HCT116 (cell line): ENCODE measurements at regions not wholly inside any gene's neighbourhood (a gene's known extent, or its start where the extent isn't known, plus 50 kb on each side); places are given as distances from the start of the nearest gene placed in this dataset.

ENCODE experiments used
- ATAC-seq: fragments of 200-7000 bp; cut with Tn5 transposase; 2 replicates; pipeline ENCODE4 v1.9.1; 2020; ENCODE audit warnings: mild to moderate bottlenecking, moderate library complexity
- BruUV-seq: library from RNA; stranded (reverse); fragments of 400-500 nt; replicated peaks from 2 replicates; lab custom pipeline; 2021; lab: Mats Ljungman, UMichigan
- CTCF ChIA-PET: fragments of 300-600 bp; sonication (Branson Sonifier 250); formaldehyde crosslinking; loops from one replicate; lab custom pipeline; 2021; ENCODE audit warnings: antibody characterized with exemption; lab: Charles Lee
- POLR2A ChIA-PET: fragments of 300-600, 350-600 bp; sonication (Branson Sonifier 250); formaldehyde crosslinking; loops from one replicate; lab custom pipeline; 2021; ENCODE audit warnings: antibody characterized with exemption; lab: Charles Lee
- RAD21 ChIA-PET, 2 experiments: fragments of 300-600 bp; sonication (Branson Sonifier 250); formaldehyde crosslinking; loops; one replicate each; lab custom pipeline; 2023; ENCODE audit warnings: low total read pairs in 2 of 2; ENCODE audit not compliant: uncharacterized antibody in 2 of 2, unreplicated experiment in 2 of 2, low non-redundant PET in 1 of 2; lab: Charles Lee
- DNase-seq: peaks from one replicate; pipeline ENCODE4 v3.0.0-alpha.2; 2010; ENCODE audit warnings: low read depth, low spot score
- H2AFZ ChIP-seq: fragments of 200-600 bp; shearing (Covaris generic), sonication (generic); 2 replicates; pipeline ENCODE4 v1.6.1; 2017; ENCODE audit warnings: low read depth, mixed run types, mixed read lengths, antibody characterized with exemption, low read length; ENCODE audit not compliant: poor library complexity, severe bottlenecking
- H3K27ac ChIP-seq: 2 replicates; pipeline ENCODE4 v1.5.1; 2012; ENCODE audit warnings: low read depth, low read length
- H3K27me3 ChIP-seq: fragments of 200-600 bp; sonication (generic); 2 replicates; pipeline ENCODE4 v1.6.1; 2016; ENCODE audit warnings: mixed run types, low read length, mixed read lengths; ENCODE audit not compliant: insufficient read depth
- H3K36me3 ChIP-seq, 2 experiments: fragments of 200-500 bp in 1 of 2; fragments of 200-600 bp in 1 of 2; sonication (Bioruptor generic) in 1 of 2; sonication (generic) in 1 of 2; 2 replicates each; pipeline versions ENCODE4 v1.5.1 to v1.6.1; 2014 to 2016; ENCODE audit warnings: low read length in 2 of 2, inconsistent platforms in 1 of 2, mixed read lengths in 1 of 2, mixed run types in 1 of 2; ENCODE audit not compliant: insufficient read depth in 2 of 2, control insufficient read depth in 1 of 2
- H3K4me1 ChIP-seq, 2 experiments: fragments of 200-600 bp in 1 of 2; sonication (generic) in 1 of 2; 2 replicates each; pipeline versions ENCODE4 v1.5.1 to v1.6.1; 2012 to 2017; ENCODE audit warnings: low read length in 2 of 2, inconsistent platforms in 1 of 2, mild to moderate bottlenecking in 1 of 2, mixed read lengths in 1 of 2, mixed run types in 1 of 2, moderate library complexity in 1 of 2; ENCODE audit not compliant: insufficient read depth in 2 of 2, control insufficient read depth in 1 of 2
- H3K4me2 ChIP-seq: fragments of 200-600 bp; sonication (generic); 2 replicates; pipeline ENCODE4 v1.6.1; 2017; ENCODE audit warnings: mixed run types, low read length, mixed read lengths
- H3K4me3 ChIP-seq, 2 experiments: fragments of 200-600 bp in 1 of 2; sonication (generic) in 1 of 2; replicated peaks in 1 of 2; 2 replicates each; pipeline ENCODE4 v1.5.1; 2011 to 2016; ENCODE audit warnings: low read length in 2 of 2, control low read depth in 1 of 2, low read depth in 1 of 2, mild to moderate bottlenecking in 1 of 2, mixed read lengths in 1 of 2, mixed run types in 1 of 2
- H3K79me2 ChIP-seq: fragments of 200-600 bp; sonication (generic); 2 replicates; pipeline ENCODE4 v1.6.1; 2017; ENCODE audit warnings: mild to moderate bottlenecking, mixed run types, low read length, moderate library complexity, mixed read lengths; ENCODE audit not compliant: insufficient read depth
- H3K9ac ChIP-seq: fragments of 200-600 bp; sonication (generic); 2 replicates; pipeline ENCODE4 v1.6.1; 2016; ENCODE audit warnings: low read length, mixed read lengths
- H3K9me2 ChIP-seq: fragments of 200-600 bp; sonication (generic), shearing (Covaris generic); 2 replicates; pipeline ENCODE4 v1.6.1; 2017; ENCODE audit warnings: mixed run types, mild to moderate bottlenecking, moderate library complexity; ENCODE audit not compliant: insufficient read depth
- H3K9me3 ChIP-seq, 2 experiments: fragments of 200-500 bp in 1 of 2; fragments of 200-600 bp in 1 of 2; sonication (Bioruptor generic) in 1 of 2; sonication (generic) in 1 of 2; 2 replicates each; pipeline ENCODE4 v1.6.1; 2014 to 2017; ENCODE audit warnings: low read length in 2 of 2, mixed read lengths in 2 of 2, inconsistent platforms in 1 of 2, low read depth in 1 of 2, mild to moderate bottlenecking in 1 of 2, mixed run types in 1 of 2, moderate library complexity in 1 of 2; ENCODE audit not compliant: control insufficient read depth in 1 of 2, insufficient read depth in 1 of 2
- H4K20me1 ChIP-seq: fragments of 200-600 bp; sonication (generic), shearing (Covaris generic); 2 replicates; pipeline ENCODE4 v1.6.1; 2017; ENCODE audit warnings: mixed run types, mild to moderate bottlenecking, moderate library complexity; ENCODE audit not compliant: insufficient read depth
- CBX3 ChIP-seq: IDR thresholded peaks from 2 replicates; pipeline ENCODE4 v1.6.1; 2012; ENCODE audit warnings: low read depth
- CEBPB ChIP-seq: IDR thresholded peaks from 2 replicates; pipeline ENCODE4 v1.6.1; 2012; ENCODE audit warnings: low read depth
- CTCF ChIP-seq, 3 experiments: fragments of 200-600 bp in 1 of 3; sonication (generic) in 1 of 3; IDR thresholded peaks in 2 of 3; conservative IDR thresholded peaks in 1 of 3; 2 replicates each; pipeline ENCODE4 v1.5.1; 2012 to 2017; ENCODE audit warnings: low read depth in 2 of 3, low read length in 2 of 3, antibody characterized with exemption in 1 of 3, borderline replicate concordance in 1 of 3, control low read depth in 1 of 3, mild to moderate bottlenecking in 1 of 3, mixed read lengths in 1 of 3, mixed run types in 1 of 3, moderate library complexity in 1 of 3; ENCODE audit not compliant: insufficient read depth in 1 of 3
- EZH2 ChIP-seq: fragments of 200-600 bp; sonication (generic); IDR thresholded peaks from 2 replicates; pipeline ENCODE4 v1.6.1; 2017; ENCODE audit warnings: antibody characterized with exemption, mixed run types
- JUND ChIP-seq: IDR thresholded peaks from 2 replicates; pipeline ENCODE4 v1.6.1; 2012
- MAX ChIP-seq: IDR thresholded peaks from 2 replicates; pipeline ENCODE4 v1.6.1; 2012
- POLR2A ChIP-seq: IDR thresholded peaks from 2 replicates; pipeline ENCODE4 v1.7.0; 2011; ENCODE audit warnings: borderline replicate concordance; ENCODE audit not compliant: insufficient read depth, insufficient read length; ENCODE audit errors: extremely low read depth
- POLR2AphosphoS5 ChIP-seq: IDR thresholded peaks from 2 replicates; pipeline ENCODE4 v1.6.1; 2011; ENCODE audit warnings: mild to moderate bottlenecking, low read depth, low read length, moderate library complexity
- RAD21 ChIP-seq: IDR thresholded peaks from 2 replicates; pipeline ENCODE4 v1.6.1; 2012; ENCODE audit warnings: low read depth, mild to moderate bottlenecking
- SIN3A ChIP-seq: IDR thresholded peaks from 2 replicates; pipeline ENCODE4 v1.6.1; 2012; ENCODE audit warnings: low read depth
- SP1 ChIP-seq: IDR thresholded peaks from 2 replicates; pipeline ENCODE4 v1.6.1; 2012; ENCODE audit warnings: low read depth
- SRF ChIP-seq: IDR thresholded peaks from 2 replicates; pipeline ENCODE4 v1.6.1; 2012; ENCODE audit warnings: low read depth
- TCF7L2 ChIP-seq: IDR thresholded peaks from 2 replicates; pipeline ENCODE4 v1.7.0; 2011; ENCODE audit warnings: borderline replicate concordance, inconsistent platforms; ENCODE audit not compliant: insufficient read depth, insufficient read length; ENCODE audit errors: extremely low read depth
- YY1 ChIP-seq: IDR thresholded peaks from 2 replicates; pipeline ENCODE4 v1.6.1; 2011; ENCODE audit warnings: low read length, low read depth, moderate library complexity, mild to moderate bottlenecking; ENCODE audit not compliant: insufficient replicate concordance; ENCODE audit errors: extremely low read depth
- ZBTB33 ChIP-seq: IDR thresholded peaks from 2 replicates; pipeline ENCODE4 v1.6.1; 2011; ENCODE audit warnings: mild to moderate bottlenecking, low read length, moderate library complexity; ENCODE audit not compliant: insufficient replicate concordance; ENCODE audit errors: extremely low read depth
- ZNF274 ChIP-seq: fragments of 200-500 bp; sonication (Bioruptor generic); IDR thresholded peaks from 2 replicates; pipeline ENCODE4 v1.6.1; 2014; ENCODE audit warnings: mild to moderate bottlenecking, low read depth, low read length, inconsistent platforms
- intact Hi-C: fragments of 100-400 bp; cut with micrococcal nuclease; formaldehyde crosslinking; loops from 2 replicates; pipeline ENCODE4 v1.10.0; 2022
- TF ChIP-seq, protein P1 (sequence below): IDR thresholded peaks from 2 replicates; pipeline ENCODE4 v1.6.1; 2012; ENCODE audit warnings: low read depth

GRCh38 chr6:169109411-169110220, 144.0 kb downstream of the THBS2 start:
- ChIA-PET POLR2A (no interaction called here), CTCF (no interaction called here), RAD21 (no interaction called here)
- H3K27me3 ChIP-seq: no peaks in the 10 kb centered on the region
- no peak overlapping the region for H3K4me2 ChIP-seq
- no peaks in the 10 kb centered on the region for H3K36me3 ChIP-seq
- no peaks in the 10 kb centered on the region for H4K20me1 ChIP-seq
- no TSS peak for BruUV-seq
- no peak overlapping the region for H3K9ac ChIP-seq
- H2AFZ ChIP-seq: no peak overlapping the region
- DNase-seq (no peak), ATAC-seq (no peak)
- no peaks in the 10 kb centered on the region for H3K79me2 ChIP-seq
- no peaks in the 10 kb centered on the region for H3K4me1 ChIP-seq
- H3K9me2 ChIP-seq: no peaks in the 10 kb centered on the region
- intact Hi-C loops: no loop called here
- no peak overlapping the region for H3K4me3 ChIP-seq
- TF ChIP-seq POLR2A (no peak), TCF7L2 (no peak), CEBPB (no peak), SIN3A (no peak), EZH2 (no peak), ZBTB33 (no peak), CTCF (IDR thresholded peaks at IDR 0.05 in 2 of 3, conservative IDR thresholded peaks at IDR 0.05 in 1 of 3; ENCODE audit: borderline replicate concordance in 1 of 3, insufficient read depth in 1 of 3, low read depth in 2 of 3, low read length in 2 of 3) (no peak), ZNF274 (no peak), SP1 (no peak), MAX (no peak), POLR2AphosphoS5 (no peak), YY1 (no peak), SRF (no peak), JUND (no peak), CBX3 (no peak), RAD21 (no peak)
- TF ChIP-seq, protein P1, sequence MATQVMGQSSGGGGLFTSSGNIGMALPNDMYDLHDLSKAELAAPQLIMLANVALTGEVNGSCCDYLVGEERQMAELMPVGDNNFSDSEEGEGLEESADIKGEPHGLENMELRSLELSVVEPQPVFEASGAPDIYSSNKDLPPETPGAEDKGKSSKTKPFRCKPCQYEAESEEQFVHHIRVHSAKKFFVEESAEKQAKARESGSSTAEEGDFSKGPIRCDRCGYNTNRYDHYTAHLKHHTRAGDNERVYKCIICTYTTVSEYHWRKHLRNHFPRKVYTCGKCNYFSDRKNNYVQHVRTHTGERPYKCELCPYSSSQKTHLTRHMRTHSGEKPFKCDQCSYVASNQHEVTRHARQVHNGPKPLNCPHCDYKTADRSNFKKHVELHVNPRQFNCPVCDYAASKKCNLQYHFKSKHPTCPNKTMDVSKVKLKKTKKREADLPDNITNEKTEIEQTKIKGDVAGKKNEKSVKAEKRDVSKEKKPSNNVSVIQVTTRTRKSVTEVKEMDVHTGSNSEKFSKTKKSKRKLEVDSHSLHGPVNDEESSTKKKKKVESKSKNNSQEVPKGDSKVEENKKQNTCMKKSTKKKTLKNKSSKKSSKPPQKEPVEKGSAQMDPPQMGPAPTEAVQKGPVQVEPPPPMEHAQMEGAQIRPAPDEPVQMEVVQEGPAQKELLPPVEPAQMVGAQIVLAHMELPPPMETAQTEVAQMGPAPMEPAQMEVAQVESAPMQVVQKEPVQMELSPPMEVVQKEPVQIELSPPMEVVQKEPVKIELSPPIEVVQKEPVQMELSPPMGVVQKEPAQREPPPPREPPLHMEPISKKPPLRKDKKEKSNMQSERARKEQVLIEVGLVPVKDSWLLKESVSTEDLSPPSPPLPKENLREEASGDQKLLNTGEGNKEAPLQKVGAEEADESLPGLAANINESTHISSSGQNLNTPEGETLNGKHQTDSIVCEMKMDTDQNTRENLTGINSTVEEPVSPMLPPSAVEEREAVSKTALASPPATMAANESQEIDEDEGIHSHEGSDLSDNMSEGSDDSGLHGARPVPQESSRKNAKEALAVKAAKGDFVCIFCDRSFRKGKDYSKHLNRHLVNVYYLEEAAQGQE: no peak
- H3K27ac ChIP-seq: no peak overlapping the region
- no peaks in the 10 kb centered on the region for H3K9me3 ChIP-seq
